ENCODE measurements at regions not wholly inside any gene's neighbourhood (a gene's known extent, or its start where the extent isn't known, plus 50 kb on each side); places are given as distances from the start of the nearest gene placed in this dataset.

DNA sequence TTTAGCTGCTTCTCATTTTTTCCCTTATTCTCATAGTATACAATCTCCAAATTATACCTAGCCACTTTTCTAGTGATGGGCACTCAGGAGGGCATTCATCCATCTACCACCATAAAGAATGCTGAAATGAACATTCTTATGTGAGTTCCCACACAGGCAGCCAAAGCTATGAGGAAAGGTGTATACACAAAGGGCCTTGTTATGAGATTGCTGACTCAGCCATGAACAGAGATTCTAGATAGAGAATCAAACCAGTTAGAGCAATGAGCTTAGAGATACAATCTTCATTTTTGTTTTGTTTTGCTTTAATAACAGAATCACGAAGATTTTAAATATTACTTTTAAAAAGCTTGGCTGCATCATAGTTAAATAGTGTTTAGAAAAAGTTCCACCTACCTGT is 54.8 kb upstream of the TNKS2 start:
- no peak for DNase-seq (ENCODE audit: extremely low read depth in 1 of 4, low spot score in 3 of 4)
- H3K9ac ChIP-seq (ENCODE audit: insufficient read depth in 1 of 2, low read depth in 2 of 2, low read length in 2 of 2): no peak overlapping the region
- TF ChIP-seq MAFG (tag; conservative IDR thresholded peaks at IDR 0.05): peak; percentile 48; the same call in 1 of the 2 replicates
- no peak for TF ChIP-seq SMC3 (conservative IDR thresholded peaks at IDR 0.05; ENCODE audit: insufficient read depth, low read depth, low read length)
- no peak for TF ChIP-seq GTF2A2 (tag; IDR thresholded peaks at IDR 0.05)
- peak; percentile 65 for TF ChIP-seq ZNF316 (IDR thresholded peaks at IDR 0.05)
- peak; percentile 45; the same call in 1 of the 2 replicates for TF ChIP-seq C11orf30 (IDR thresholded peaks at IDR 0.05; ENCODE audit: low read depth)
- no peak for TF ChIP-seq EP400 (IDR thresholded peaks at IDR 0.05)
- TF ChIP-seq, protein P1, sequence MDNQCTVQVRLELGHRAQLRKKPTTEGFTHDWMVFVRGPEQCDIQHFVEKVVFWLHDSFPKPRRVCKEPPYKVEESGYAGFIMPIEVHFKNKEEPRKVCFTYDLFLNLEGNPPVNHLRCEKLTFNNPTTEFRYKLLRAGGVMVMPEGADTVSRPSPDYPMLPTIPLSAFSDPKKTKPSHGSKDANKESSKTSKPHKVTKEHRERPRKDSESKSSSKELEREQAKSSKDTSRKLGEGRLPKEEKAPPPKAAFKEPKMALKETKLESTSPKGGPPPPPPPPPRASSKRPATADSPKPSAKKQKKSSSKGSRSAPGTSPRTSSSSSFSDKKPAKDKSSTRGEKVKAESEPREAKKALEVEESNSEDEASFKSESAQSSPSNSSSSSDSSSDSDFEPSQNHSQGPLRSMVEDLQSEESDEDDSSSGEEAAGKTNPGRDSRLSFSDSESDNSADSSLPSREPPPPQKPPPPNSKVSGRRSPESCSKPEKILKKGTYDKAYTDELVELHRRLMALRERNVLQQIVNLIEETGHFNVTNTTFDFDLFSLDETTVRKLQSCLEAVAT (IDR thresholded peaks at IDR 0.05): no peak
- no peak for TF ChIP-seq HMG20B (CRISPR knock-in tag; IDR thresholded peaks at IDR 0.05)
- no peak for TF ChIP-seq TOE1 (IDR thresholded peaks at IDR 0.05; ENCODE audit: borderline replicate concordance)
- TF ChIP-seq TOE1 (CRISPR knock-in tag; IDR thresholded peaks at IDR 0.05; ENCODE audit: borderline replicate concordance, low read depth): no peak
- no peak for TF ChIP-seq NFIX (CRISPR knock-in tag; IDR thresholded peaks at IDR 0.05; ENCODE audit: low read depth)
- BruUV-seq (replicated peaks): no TSS peak
- CTCF ChIA-PET (ENCODE audit: low intra/inter-chr PET ratio): no interaction called here
- no peak overlapping the region for H3K4me2 ChIP-seq (ENCODE audit: insufficient read depth, low read length)
- no peaks in the 10 kb centered on the region; a peak in 1 of 5 replicates for H3K4me1 ChIP-seq (replicated peaks in 1 of 2; ENCODE audit: control insufficient read depth in 2 of 2, insufficient read depth in 2 of 2, low read length in 2 of 2)
- H2AFZ ChIP-seq (ENCODE audit: low read depth, low read length): no peak overlapping the region
- no peak overlapping the region for H3K27ac ChIP-seq (ENCODE audit: extremely low read depth, low read depth, low read length)
- no peaks in the 10 kb centered on the region for H3K36me3 ChIP-seq (ENCODE audit: control insufficient read depth, insufficient read depth, low read length)
- POLR2A ChIA-PET: no interaction called here
- H3K4me3 ChIP-seq: no peak overlapping the region
- H3K27me3 ChIP-seq (ENCODE audit: control insufficient read depth in 2 of 2, insufficient read depth in 2 of 2, low read length in 2 of 2): peaks cover 0 to 11% of the 10 kb centered on the region in 2 experiments; a peak in 2 of 5 replicates
- H3K9me1 ChIP-seq (ENCODE audit: control insufficient read depth, insufficient read depth, low read length): no peaks in the 10 kb centered on the region
- in situ Hi-C loops (cut with MboI) (no loop called here), intact Hi-C loops (cut with micrococcal nuclease) (no loop called here)
- H3K9me3 ChIP-seq (replicated peaks; ENCODE audit: control insufficient read depth, insufficient read depth, low read depth, low read length): no peaks in the 10 kb centered on the region
- no peak for FAIRE-seq
- H3K79me2 ChIP-seq (ENCODE audit: control insufficient read depth, insufficient read depth, low read length): no peaks in the 10 kb centered on the region
- WGBS (ENCODE audit: insufficient coverage, low coverage, missing lambda C conversion rate): 0% methylated on average over 1 of the region's 1 CpG
- no peak for ATAC-seq
- no peaks in the 10 kb centered on the region for H4K20me1 ChIP-seq (replicated peaks; ENCODE audit: control insufficient read depth, insufficient read depth, low read length)
